ENCODE measurements at regions not wholly inside any gene's neighbourhood (a gene's known extent, or its start where the extent isn't known, plus 50 kb on each side); places are given as distances from the start of the nearest gene placed in this dataset.

GRCh38 chr5:115457571-115457970 is 87.0 kb downstream of the FEM1C start:
- DNase-seq (ENCODE audit: low spot score) = no peak
- H3K4me3 ChIP-seq (ENCODE audit: low read depth in 1 of 3, low read length in 3 of 3) = no peak overlapping the region
- H3K27me3 ChIP-seq (ENCODE audit: control insufficient read depth in 4 of 4, insufficient read depth in 4 of 4, low read length in 3 of 4) = no peaks in the 10 kb centered on the region
- H3K9me3 ChIP-seq (ENCODE audit: control insufficient read depth in 4 of 4, low read length in 3 of 4) = no peaks in the 10 kb centered on the region
- TF ChIP-seq HNF4G (IDR thresholded peaks at IDR 0.05) (no peak), REST (IDR thresholded peaks at IDR 0.05) (no peak), RXRA (IDR thresholded peaks at IDR 0.05) (no peak), FOXA1 (IDR thresholded peaks at IDR 0.05) (no peak)
- peaks cover 0 to 1% (median 0%) of the 10 kb centered on the region in 4 donors for H3K4me1 ChIP-seq (ENCODE audit: control insufficient read depth in 4 of 4, insufficient read depth in 4 of 4, low read length in 3 of 4)
- H3K9ac ChIP-seq (ENCODE audit: low read depth in 1 of 2, low read length in 2 of 2) = no peak overlapping the region
- WGBS = 72% methylated on average over 6 of the region's 6 CpGs
- no peaks in the 10 kb centered on the region for H3K36me3 ChIP-seq (ENCODE audit: control insufficient read depth in 4 of 4, insufficient read depth in 3 of 4, low read depth in 1 of 4, low read length in 3 of 4)
- no peak overlapping the region for H3K27ac ChIP-seq (ENCODE audit: low read depth in 1 of 2, low read length in 2 of 2)

GRCh38 chr5:115456539-115457040 is 88.0 kb downstream of the FEM1C start:
- WGBS = 82% methylated on average over 7 of the region's 7 CpGs

More at GRCh38 chr5:115456539-115457040, 88.0 kb downstream of the FEM1C start:
- no peak for DNase-seq (ENCODE audit: low spot score)
- Histone ChIP-seq H3K4me3 (ENCODE audit: low read depth in 1 of 3, low read length in 3 of 3) (no peak overlapping the region), H3K4me1 (ENCODE audit: control insufficient read depth in 4 of 4, insufficient read depth in 4 of 4, low read length in 3 of 4) (peaks cover 0 to 1% (median 0%) of the 10 kb centered on the region in 4 donors), H3K9me3 (ENCODE audit: control insufficient read depth in 4 of 4, low read length in 3 of 4) (no peaks in the 10 kb centered on the region), H3K27ac (ENCODE audit: low read depth in 1 of 2, low read length in 2 of 2) (no peak overlapping the region), H3K9ac (ENCODE audit: low read depth in 1 of 2, low read length in 2 of 2) (no peak overlapping the region), H3K36me3 (ENCODE audit: control insufficient read depth in 4 of 4, insufficient read depth in 3 of 4, low read depth in 1 of 4, low read length in 3 of 4) (no peaks in the 10 kb centered on the region), H3K27me3 (ENCODE audit: control insufficient read depth in 4 of 4, insufficient read depth in 4 of 4, low read length in 3 of 4) (no peaks in the 10 kb centered on the region)
- TF ChIP-seq GABPA (IDR thresholded peaks at IDR 0.05 in 1 of 2, conservative IDR thresholded peaks at IDR 0.05 in 1 of 2) (no peak), RXRA (IDR thresholded peaks at IDR 0.05) (no peak), ATF3 (IDR thresholded peaks at IDR 0.05) (no peak), HNF4G (IDR thresholded peaks at IDR 0.05) (no peak), FOXA1 (IDR thresholded peaks at IDR 0.05) (no peak), CTCF (IDR thresholded peaks at IDR 0.05; ENCODE audit: low read depth, low read length, missing input control) (no peak), RAD21 (IDR thresholded peaks at IDR 0.05) (no peak), JUND (IDR thresholded peaks at IDR 0.05) (no peak), REST (IDR thresholded peaks at IDR 0.05) (no peak), SP1 (IDR thresholded peaks at IDR 0.05) (no peak), YY1 (IDR thresholded peaks at IDR 0.05) (no peak), HNF4A (conservative IDR thresholded peaks at IDR 0.05) (no peak), TAF1 (conservative IDR thresholded peaks at IDR 0.05) (no peak), EGR1 (IDR thresholded peaks at IDR 0.05; ENCODE audit: low read depth in 2 of 2) (no peak), NR2F2 (IDR thresholded peaks at IDR 0.05) (no peak), MAX (IDR thresholded peaks at IDR 0.05) (no peak), ZBTB33 (IDR thresholded peaks at IDR 0.05) (no peak)

Measured in liver (tissue), 8 donors.